Keratinocyte (primary cell): ENCODE measurements at regions not wholly inside any gene's neighbourhood (a gene's known extent, or its start where the extent isn't known, plus 50 kb on each side); places are given as distances from the start of the nearest gene placed in this dataset.

Experiments used
- DNase-seq: peaks from one replicate; pipeline ENCODE4 v3.0.0-alpha.2; 2011; ENCODE audit warnings: low read depth, missing footprints, low spot score
- FAIRE-seq: peaks from 2 replicates; lab custom pipeline; 2011; peaks lifted over from hg19 to GRCh38; lab: Jason Lieb, UNC
- H2AFZ ChIP-seq: 2 replicates; pipeline ENCODE4 v1.6.0; 2012; ENCODE audit warnings: low read length, control low read depth, inconsistent platforms; ENCODE audit not compliant: control insufficient read depth
- H3K27ac ChIP-seq: 2 replicates; pipeline ENCODE4 v1.5.1; 2011; ENCODE audit warnings: low read length; ENCODE audit not compliant: control insufficient read depth, insufficient read depth
- H3K27me3 ChIP-seq: 3 replicates; pipeline ENCODE4 v1.6.0; 2011; ENCODE audit warnings: low read length; ENCODE audit not compliant: control insufficient read depth, insufficient read depth; ENCODE audit errors: extremely low read depth
- H3K36me3 ChIP-seq, 2 experiments: 2 replicates in 1 of 2; 3 replicates in 1 of 2; pipeline ENCODE4 v1.5.1; 2011; ENCODE audit warnings: low read length in 2 of 2, mild to moderate bottlenecking in 1 of 2; ENCODE audit not compliant: control insufficient read depth in 2 of 2, insufficient read depth in 2 of 2; ENCODE audit errors: extremely low read depth in 1 of 2
- H3K4me1 ChIP-seq: 3 replicates; pipeline ENCODE4 v1.5.1; 2011; ENCODE audit warnings: low read length; ENCODE audit not compliant: control insufficient read depth, insufficient read depth; ENCODE audit errors: extremely low read depth
- H3K4me2 ChIP-seq: 3 replicates; pipeline ENCODE4 v1.6.0; 2011; ENCODE audit warnings: low read depth, low read length; ENCODE audit not compliant: control insufficient read depth, insufficient read depth; ENCODE audit errors: extremely low read depth
- H3K4me3 ChIP-seq, 3 experiments: fragments of 200-600 bp in 1 of 3; sonication (generic) in 1 of 3; 2 replicates in 2 of 3; 3 replicates in 1 of 3; pipeline ENCODE4 v1.5.1; 2011 to 2016; ENCODE audit warnings: low read length in 3 of 3, mild to moderate bottlenecking in 3 of 3, control low read depth in 2 of 3, inconsistent platforms in 1 of 3, low read depth in 1 of 3, mixed read lengths in 1 of 3, mixed run types in 1 of 3, moderate library complexity in 1 of 3; ENCODE audit not compliant: control insufficient read depth in 2 of 3, insufficient read depth in 2 of 3; ENCODE audit errors: extremely low read depth in 1 of 3
- H3K79me2 ChIP-seq: 2 replicates; pipeline ENCODE4 v1.6.0; 2012; ENCODE audit warnings: low read length; ENCODE audit not compliant: control insufficient read depth, insufficient read depth
- H3K9ac ChIP-seq: 3 replicates; pipeline ENCODE4 v1.6.0; 2011; ENCODE audit warnings: low read length; ENCODE audit not compliant: control insufficient read depth, insufficient read depth; ENCODE audit errors: extremely low read depth
- H3K9me1 ChIP-seq: 3 replicates; pipeline ENCODE4 v1.6.0; 2011; ENCODE audit warnings: low read length; ENCODE audit not compliant: control insufficient read depth, insufficient read depth; ENCODE audit errors: extremely low read depth
- H3K9me3 ChIP-seq: 2 replicates; pipeline ENCODE4 v1.5.1; 2012; ENCODE audit warnings: low read depth, low read length; ENCODE audit not compliant: control insufficient read depth
- H4K20me1 ChIP-seq: 3 replicates; pipeline ENCODE4 v1.6.0; 2011; ENCODE audit warnings: low read length; ENCODE audit not compliant: control insufficient read depth, insufficient read depth; ENCODE audit errors: extremely low read depth
- CTCF ChIP-seq, 3 experiments: IDR thresholded peaks in 1 of 3; conservative IDR thresholded peaks in 1 of 3; optimal IDR thresholded peaks in 1 of 3; 2 replicates in 2 of 3; 3 replicates in 1 of 3; pipeline versions ENCODE3 to v1.5.1; 2011; ENCODE audit warnings: low read length in 3 of 3, mild to moderate bottlenecking in 3 of 3, moderate library complexity in 2 of 3, control low read depth in 1 of 3, inconsistent platforms in 1 of 3; ENCODE audit not compliant: insufficient read depth in 2 of 3; ENCODE audit errors: extremely low read depth in 1 of 3
- EZH2 ChIP-seq: IDR thresholded peaks from one replicate; pipeline ENCODE4 v1.6.1; 2012; ENCODE audit warnings: inconsistent platforms, mild to moderate bottlenecking, low read length, moderate library complexity
- dilution Hi-C: fragments of 300-500 bp; cut with MboI; formaldehyde crosslinking; loops from one replicate; pipeline ENCODE4 v1.7.0; 2020; ENCODE audit warnings: low sequenced_read_pairs; ENCODE audit not compliant: extremely low pct_ligation_motif_present

GRCh38 chr18:33517950-33518349 is 60.1 kb upstream of the ASXL3 start:
- DNase-seq: no peak
- dilution Hi-C loops: no loop called here

GRCh38 chr18:33513027-33513426 is 65.0 kb upstream of the ASXL3 start:
- Histone ChIP-seq H3K79me2 (no peaks in the 10 kb centered on the region), H3K9ac (no peak overlapping the region), H3K4me1 (no peaks in the 10 kb centered on the region), H3K27me3 (no peaks in the 10 kb centered on the region), H2AFZ (no peak overlapping the region), H3K36me3 (no peaks in the 10 kb centered on the region), H3K4me2 (no peak overlapping the region), H3K4me3 (no peak overlapping the region), H3K9me3 (no peaks in the 10 kb centered on the region), H4K20me1 (no peaks in the 10 kb centered on the region), H3K27ac (no peak overlapping the region), H3K9me1 (no peaks in the 10 kb centered on the region)
- DNase-seq: no peak
- dilution Hi-C loops: no loop called here
- no peak for FAIRE-seq
- no peak for TF ChIP-seq EZH2
- TF ChIP-seq CTCF (optimal IDR thresholded peaks at IDR 0.05 in 1 of 3, IDR thresholded peaks at IDR 0.05 in 1 of 3, conservative IDR thresholded peaks at IDR 0.05 in 1 of 3; ENCODE audit: extremely low read depth in 1 of 3, insufficient read depth in 2 of 3, low read length in 3 of 3): no peak

More at GRCh38 chr18:33517950-33518349, 60.1 kb upstream of the ASXL3 start:
- Histone ChIP-seq H3K27ac (no peak overlapping the region), H3K9me3 (no peaks in the 10 kb centered on the region), H3K4me3 (no peak overlapping the region), H3K4me1 (no peaks in the 10 kb centered on the region), H3K79me2 (no peaks in the 10 kb centered on the region), H4K20me1 (no peaks in the 10 kb centered on the region), H2AFZ (no peak overlapping the region), H3K27me3 (no peaks in the 10 kb centered on the region), H3K4me2 (no peak overlapping the region), H3K9ac (no peak overlapping the region), H3K36me3 (no peaks in the 10 kb centered on the region), H3K9me1 (no peaks in the 10 kb centered on the region)
- no peak for FAIRE-seq
- TF ChIP-seq EZH2: no peak
- TF ChIP-seq CTCF (optimal IDR thresholded peaks at IDR 0.05 in 1 of 3, IDR thresholded peaks at IDR 0.05 in 1 of 3, conservative IDR thresholded peaks at IDR 0.05 in 1 of 3; ENCODE audit: extremely low read depth in 1 of 3, insufficient read depth in 2 of 3, low read length in 3 of 3): no peak
